T-cell (primary cell): ENCODE measurements at regions not wholly inside any gene's neighbourhood (a gene's known extent, or its start where the extent isn't known, plus 50 kb on each side); places are given as distances from the start of the nearest gene placed in this dataset.

Source experiments
- ATAC-seq, 4 experiments: fragments of 200-7000 bp in 3 of 4; fragments of 150-1000 bp in 1 of 4; cut with Tn5 transposase; replicated peaks in 1 of 4; 1 replicate in 3 of 4; 2 replicates in 1 of 4; pipeline ENCODE4 v1.10.0; 2021; ENCODE audit warnings: moderate library complexity in 3 of 4, mild to moderate bottlenecking in 2 of 4, moderate number of reproducible peaks in 1 of 4
- CTCF ChIA-PET, 2 donors: fragments of 300-600 bp; sonication (Branson Sonifier 250); formaldehyde crosslinking; loops; one replicate each; lab custom pipeline; 2022; ENCODE audit warnings: antibody characterized with exemption in 2 of 2; lab: Charles Lee
- POLR2A ChIA-PET, 2 donors: fragments of 300-600 bp; sonication (Branson Sonifier 250); formaldehyde crosslinking; loops; one replicate each; lab custom pipeline; 2022; ENCODE audit warnings: antibody characterized with exemption in 2 of 2; lab: Charles Lee
- DNase-seq, 35 experiments: peaks; one replicate each; pipeline versions ENCODE4 v3.0.0 to v3.0.0-alpha.2; 2013 to 2023
- H3K27ac ChIP-seq: one replicate; pipeline ENCODE4 v1.5.1; 2013; ENCODE audit warnings: low read length
- H3K27me3 ChIP-seq, 2 experiments: replicated peaks in 1 of 2; 1 replicate in 1 of 2; 2 replicates in 1 of 2; pipeline versions ENCODE4 v1.6.1 to v1.7.0; 2013; ENCODE audit warnings: low read length in 1 of 2, mixed read lengths in 1 of 2; ENCODE audit not compliant: control insufficient read depth in 2 of 2, insufficient read depth in 2 of 2; ENCODE audit errors: extremely low read depth in 1 of 2
- H3K36me3 ChIP-seq, 2 donors: 1 replicate in 1 of 2; 2 replicates in 1 of 2; pipeline versions ENCODE4 v1.6.1 to v1.7.0; 2013; ENCODE audit warnings: low read length in 1 of 2; ENCODE audit not compliant: control insufficient read depth in 2 of 2, insufficient read depth in 1 of 2; ENCODE audit errors: extremely low read depth in 1 of 2
- H3K4me1 ChIP-seq, 2 experiments: 1 replicate in 1 of 2; 2 replicates in 1 of 2; pipeline versions ENCODE4 v1.6.1 to v1.7.0; 2013; ENCODE audit warnings: low read length in 2 of 2, mixed read lengths in 1 of 2; ENCODE audit not compliant: insufficient read depth in 2 of 2, control insufficient read depth in 1 of 2; ENCODE audit errors: extremely low read depth in 1 of 2
- H3K4me3 ChIP-seq, 2 donors: 1 replicate in 1 of 2; 2 replicates in 1 of 2; pipeline versions ENCODE4 v1.5.1 to v1.7.0; 2013; ENCODE audit warnings: mild to moderate bottlenecking in 2 of 2, low read length in 1 of 2, moderate library complexity in 1 of 2; ENCODE audit not compliant: control insufficient read depth in 1 of 2; ENCODE audit errors: extremely low read depth in 1 of 2
- H3K9me3 ChIP-seq: 2 replicates; pipeline ENCODE4 v1.7.0; 2013
- H3K27ac Mint-ChIP-seq, 2 donors: one replicate each; pipeline ENCODE4 v1.8.0; 2020 to 2021; ENCODE audit warnings: mild to moderate bottlenecking in 2 of 2, mixed read lengths in 2 of 2
- H3K27me3 Mint-ChIP-seq, 2 donors: one replicate each; pipeline ENCODE4 v1.8.0; 2021 to 2022; ENCODE audit warnings: mixed read lengths in 2 of 2
- H3K36me3 Mint-ChIP-seq: one replicate; pipeline ENCODE4 v1.8.0; 2021; ENCODE audit warnings: mixed read lengths
- H3K4me1 Mint-ChIP-seq, 3 donors: one replicate each; pipeline ENCODE4 v1.8.0; 2020 to 2022; ENCODE audit warnings: mixed read lengths in 3 of 3, mild to moderate bottlenecking in 1 of 3
- H3K4me3 Mint-ChIP-seq, 3 donors: one replicate each; pipeline ENCODE4 v1.8.0; 2020 to 2022; ENCODE audit warnings: mild to moderate bottlenecking in 3 of 3, mixed read lengths in 3 of 3, moderate library complexity in 3 of 3
- H3K9me3 Mint-ChIP-seq, 3 donors: one replicate each; pipeline ENCODE4 v1.8.0; 2020 to 2022; ENCODE audit warnings: mixed read lengths in 3 of 3
- WGBS: methylation state at CpG from one replicate; pipeline ENCODE4 v1.1.5; 2013; ENCODE audit warnings: missing lambda C conversion rate; ENCODE audit not compliant: insufficient coverage; 5-methylcytosine and 5-hydroxymethylcytosine counted together

- H3K36me3 Mint-ChIP-seq = no peaks in the 10 kb centered on the region
- Histone ChIP-seq H3K4me3 (no peak overlapping the region), H3K9me3 (no peaks in the 10 kb centered on the region), H3K27ac (no peak overlapping the region), H3K27me3 (peaks cover 0 to 19% of the 10 kb centered on the region in 2 experiments), H3K36me3 (no peaks in the 10 kb centered on the region), H3K4me1 (no peaks in the 10 kb centered on the region)
- peaks cover 15 to 20% (median 18%) of the 10 kb centered on the region in 3 donors for H3K9me3 Mint-ChIP-seq
- ATAC-seq (no peak), DNase-seq (no peak)
- H3K27ac Mint-ChIP-seq = no peak overlapping the region
- no CpG with 5 or more reads among the region's 1 CpG for WGBS
- H3K27me3 Mint-ChIP-seq = peaks cover 6 to 8% of the 10 kb centered on the region in 2 donors
- H3K4me3 Mint-ChIP-seq = no peak overlapping the region
- CTCF ChIA-PET = interaction anchor here in 1 of 2 donors (0.7 kb wide), 1 partner anchor 11 kb away, joined by 3 read pairs; no protein-coding TSS in a partner anchor
- H3K4me1 Mint-ChIP-seq = no peaks in the 10 kb centered on the region
- POLR2A ChIA-PET = interaction anchor here in 1 of 2 donors (0.7 kb wide), 1 partner anchor 52 kb away, joined by 5 read pairs; no protein-coding TSS in a partner anchor
Measured at GRCh38 chr7:111630862-111631261, 68.6 kb upstream of the IMMP2L start.

- Mint-ChIP-seq H3K27me3 (peaks cover 5 to 9% of the 10 kb centered on the region in 2 donors), H3K4me1 (no peaks in the 10 kb centered on the region), H3K4me3 (no peak overlapping the region), H3K36me3 (no peaks in the 10 kb centered on the region), H3K27ac (no peak overlapping the region), H3K9me3 (no peaks in the 10 kb centered on the region)
- DNase-seq (no peak), ATAC-seq (no peak)
- Histone ChIP-seq H3K9me3 (no peaks in the 10 kb centered on the region), H3K27me3 (peaks cover 0 to 13% of the 10 kb centered on the region in 2 experiments), H3K4me3 (no peak overlapping the region), H3K4me1 (no peaks in the 10 kb centered on the region), H3K36me3 (no peaks in the 10 kb centered on the region), H3K27ac (no peak overlapping the region)
- CTCF ChIA-PET = no interaction called here
- 84% methylated on average over 3 of the region's 4 CpGs for WGBS
- POLR2A ChIA-PET = no interaction called here
Measured at GRCh38 chr7:111622084-111622483, 59.8 kb upstream of the IMMP2L start.
